GM23338 (cell line): ENCODE measurements at regions not wholly inside any gene's neighbourhood (a gene's known extent, or its start where the extent isn't known, plus 50 kb on each side); places are given as distances from the start of the nearest gene placed in this dataset.

Experiments
- ATAC-seq: fragments of 200-7000 bp; cut with Tn5 transposase; 3 replicates; pipeline ENCODE4 v1.9.1; 2020
- DNase-seq: peaks from one replicate; pipeline ENCODE4 v3.0.0-alpha.2; 2015; ENCODE audit warnings: low spot score
- H2AFZ ChIP-seq: fragments of 200-600 bp; sonication (generic); 2 replicates; pipeline ENCODE4 v1.8.0; 2016; ENCODE audit warnings: antibody characterized with exemption, mild to moderate bottlenecking, moderate library complexity
- H3F3A ChIP-seq: fragments of 200-600 bp; sonication (generic); replicated peaks from 2 replicates; pipeline ENCODE4 v1.8.0; 2017; ENCODE audit warnings: antibody characterized with exemption, mixed run types, low read depth
- H3K27ac ChIP-seq: fragments of 200-600 bp; sonication (generic); 2 replicates; pipeline ENCODE4 v1.6.1; 2016; ENCODE audit warnings: low read depth
- H3K27me3 ChIP-seq: fragments of 200-600 bp; sonication (generic); 2 replicates; pipeline ENCODE4 v1.8.0; 2016; ENCODE audit warnings: mild to moderate bottlenecking, mixed run types, moderate library complexity; ENCODE audit not compliant: insufficient read depth
- H3K36me3 ChIP-seq: fragments of 200-600 bp; sonication (generic); 2 replicates; pipeline ENCODE4 v1.8.0; 2016; ENCODE audit warnings: mild to moderate bottlenecking; ENCODE audit not compliant: insufficient read depth
- H3K4me1 ChIP-seq: fragments of 200-600 bp; sonication (generic); 2 replicates; pipeline ENCODE4 v1.8.0; 2016; ENCODE audit warnings: mild to moderate bottlenecking, moderate library complexity; ENCODE audit not compliant: insufficient read depth
- H3K4me2 ChIP-seq: fragments of 200-600 bp; sonication (generic); 2 replicates; pipeline ENCODE4 v1.7.1; 2017; ENCODE audit warnings: mixed run types
- H3K4me3 ChIP-seq: fragments of 200-600 bp; sonication (generic); 2 replicates; pipeline ENCODE4 v1.6.1; 2016; ENCODE audit warnings: mixed run types
- H3K79me2 ChIP-seq: fragments of 200-600 bp; sonication (generic); replicated peaks from 2 replicates; pipeline ENCODE4 v1.8.0; 2017; ENCODE audit warnings: mild to moderate bottlenecking; ENCODE audit not compliant: insufficient read depth
- H3K9me2 ChIP-seq: fragments of 200-600 bp; sonication (generic); 2 replicates; pipeline ENCODE4 v1.8.0; 2017; ENCODE audit not compliant: insufficient read depth
- H4K20me1 ChIP-seq: fragments of 200-600 bp; sonication (generic); replicated peaks from 2 replicates; pipeline ENCODE4 v1.8.0; 2017; ENCODE audit warnings: mild to moderate bottlenecking; ENCODE audit not compliant: insufficient read depth
- H3K27ac Mint-ChIP-seq: 2 replicates; pipeline ENCODE4 v1.8.0; 2020; ENCODE audit warnings: inconsistent platforms, mild to moderate bottlenecking, moderate library complexity, mixed read lengths
- H3K27me3 Mint-ChIP-seq: 3 replicates; pipeline ENCODE4 v1.8.0; 2022; ENCODE audit warnings: low read depth, mild to moderate bottlenecking, moderate library complexity, mixed read lengths, inconsistent platforms; ENCODE audit not compliant: insufficient read depth, poor library complexity
- H3K36me3 Mint-ChIP-seq: 3 replicates; pipeline ENCODE4 v1.8.0; 2021; ENCODE audit warnings: low read depth, mild to moderate bottlenecking, inconsistent platforms, moderate library complexity, mixed read lengths
- H3K4me1 Mint-ChIP-seq: 3 replicates; pipeline ENCODE4 v1.8.0; 2020; ENCODE audit warnings: mild to moderate bottlenecking, inconsistent platforms, mixed read lengths
- H3K4me3 Mint-ChIP-seq: 3 replicates; pipeline ENCODE4 v1.8.0; 2021; ENCODE audit warnings: moderate library complexity, mild to moderate bottlenecking, inconsistent platforms, mixed read lengths
- H3K9me3 Mint-ChIP-seq: 3 replicates; pipeline ENCODE4 v1.8.0; 2020; ENCODE audit warnings: moderate library complexity, mild to moderate bottlenecking, inconsistent platforms, mixed read lengths
- CTCF ChIP-seq, 2 experiments: fragments of 200-600 bp in 1 of 2; sonication (generic) in 1 of 2; conservative IDR thresholded peaks; 2 replicates each; pipeline versions ENCODE4 v1.5.1 to v1.6.1; 2016 to 2017; ENCODE audit warnings: antibody characterized with exemption in 2 of 2, low read depth in 2 of 2, mild to moderate bottlenecking in 2 of 2, moderate library complexity in 1 of 2
- EZH2 ChIP-seq: fragments of 200-600 bp; sonication (generic); IDR thresholded peaks from one replicate; pipeline ENCODE4 v1.8.0; 2017; ENCODE audit warnings: antibody characterized with exemption, mild to moderate bottlenecking, low read depth; ENCODE audit not compliant: unreplicated experiment
- NANOG ChIP-seq: IDR thresholded peaks from 2 replicates; pipeline ENCODE4 v1.6.1; 2016; ENCODE audit warnings: antibody characterized with exemption, borderline replicate concordance
- POLR2AphosphoS5 ChIP-seq: IDR thresholded peaks from 2 replicates; pipeline ENCODE4 v1.6.1; 2016; ENCODE audit warnings: antibody characterized with exemption, low read depth
- REST ChIP-seq: IDR thresholded peaks from one replicate; pipeline ENCODE4 v1.6.1; 2018; ENCODE audit warnings: antibody characterized with exemption; ENCODE audit not compliant: unreplicated experiment
- STAT1 ChIP-seq: IDR thresholded peaks from one replicate; pipeline ENCODE4 v1.6.1; 2016; ENCODE audit warnings: antibody characterized with exemption; ENCODE audit not compliant: unreplicated experiment
- ZNF114 ChIP-seq: fragments of 250-450 bp; sonication (Bioruptor Pico); IDR thresholded peaks from 2 replicates; pipeline ENCODE4 v1.5.0; 2020; ENCODE audit warnings: mild to moderate bottlenecking, moderate library complexity
- ZNF462 ChIP-seq: fragments of 250-450 bp; sonication (Bioruptor Pico); IDR thresholded peaks from 2 replicates; pipeline ENCODE4 v1.5.0; 2020; ENCODE audit warnings: mild to moderate bottlenecking, moderate library complexity

- DNase-seq = no peak
- Histone ChIP-seq H3K4me1 (peaks cover 7% of the 10 kb centered on the region; the same call in 1 of the 2 replicates), H4K20me1 (no peaks in the 10 kb centered on the region), H3K4me2 (no peak overlapping the region), H3K27ac (no peak overlapping the region), H3K9me2 (no peaks in the 10 kb centered on the region), H3K79me2 (no peaks in the 10 kb centered on the region), H3F3A (no peaks in the 10 kb centered on the region), H3K4me3 (no peak overlapping the region), H2AFZ (no peak overlapping the region), H3K27me3 (no peaks in the 10 kb centered on the region), H3K36me3 (no peaks in the 10 kb centered on the region)
- H3K27me3 Mint-ChIP-seq = peaks cover 7% of the 10 kb centered on the region
- no peaks in the 10 kb centered on the region for H3K9me3 Mint-ChIP-seq
- H3K4me3 Mint-ChIP-seq = no peak overlapping the region
- ATAC-seq = no peak
- no peak overlapping the region for H3K27ac Mint-ChIP-seq
- TF ChIP-seq EZH2 = no peak
- TF ChIP-seq STAT1 = no peak
- TF ChIP-seq ZNF114 (CRISPR knock-in tag) = no peak
- TF ChIP-seq NANOG = no peak
- TF ChIP-seq POLR2AphosphoS5 = no peak
- TF ChIP-seq REST = no peak
- no peak for TF ChIP-seq ZNF462 (CRISPR knock-in tag)
- TF ChIP-seq CTCF (conservative IDR thresholded peaks at IDR 0.05; ENCODE audit: low read depth in 2 of 2) = no peak
- no peaks in the 10 kb centered on the region for H3K36me3 Mint-ChIP-seq
- H3K4me1 Mint-ChIP-seq = peaks cover 7% of the 10 kb centered on the region
Observed at GRCh38 chr7:26472971-26473370, 181.3 kb downstream of the SNX10 start.
